GM18508 (cell line): ENCODE measurements at regions not wholly inside any gene's neighbourhood (a gene's known extent, or its start where the extent isn't known, plus 50 kb on each side); places are given as distances from the start of the nearest gene placed in this dataset.

ENCODE experiments used
- ATAC-seq: cut with Tn5 transposase; IDR thresholded peaks from one replicate; pipeline ENCODE4 v1.9.1; 2021; ENCODE audit warnings: moderate number of reproducible peaks; ENCODE audit not compliant: insufficient read depth, unreplicated experiment

DNA sequence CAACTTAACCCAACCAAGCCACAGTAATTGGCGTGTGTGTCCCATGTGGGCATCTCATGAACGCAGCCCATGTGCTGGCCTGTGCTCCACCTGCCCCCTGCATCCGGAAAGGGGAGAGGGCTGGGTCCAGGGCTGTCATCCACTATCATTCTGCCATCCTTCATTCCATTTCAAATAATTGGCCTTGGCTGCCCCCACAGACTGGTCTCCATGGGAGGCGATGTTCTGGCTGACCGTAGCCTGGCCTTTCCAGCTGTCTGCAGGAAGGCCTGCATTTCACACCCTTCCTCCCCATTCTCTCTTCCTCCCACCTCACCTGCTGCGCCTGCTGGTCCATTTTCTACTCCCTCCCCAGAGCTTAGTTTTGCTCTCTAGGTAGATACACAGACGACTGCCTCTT is 442.8 kb downstream of the COG6 start:
- ATAC-seq, result no peak

- no peak for ATAC-seq
Measured at GRCh38 chr13:40101708-40102359, 446.4 kb downstream of the COG6 start.

DNA sequence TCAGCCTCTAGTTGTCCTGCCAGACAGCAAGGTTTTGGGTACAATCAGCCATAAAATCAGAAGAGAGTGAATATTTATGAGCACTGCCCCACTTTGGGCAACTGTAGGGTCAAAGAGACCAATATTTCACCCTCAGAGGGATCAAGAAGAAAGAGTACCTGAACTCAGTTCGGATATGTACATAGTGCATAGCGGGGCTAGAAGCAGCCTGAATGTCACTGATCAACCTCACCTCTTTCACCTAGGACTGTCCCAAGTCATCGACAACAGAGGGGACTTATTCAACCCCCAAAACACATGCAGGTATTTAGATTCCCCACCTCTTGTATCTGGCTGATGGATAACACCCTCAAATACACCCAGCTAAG is 446.9 kb downstream of the COG6 start:
- no peak for ATAC-seq

- ATAC-seq, result no peak
Measured at GRCh38 chr13:40102854-40103253, 447.4 kb downstream of the COG6 start.

- no peak for ATAC-seq
Measured at GRCh38 chr13:40103864-40104263, 448.4 kb downstream of the COG6 start.

- ATAC-seq, result no peak
Measured at GRCh38 chr13:40105231-40105630, 449.8 kb downstream of the COG6 start.

DNA sequence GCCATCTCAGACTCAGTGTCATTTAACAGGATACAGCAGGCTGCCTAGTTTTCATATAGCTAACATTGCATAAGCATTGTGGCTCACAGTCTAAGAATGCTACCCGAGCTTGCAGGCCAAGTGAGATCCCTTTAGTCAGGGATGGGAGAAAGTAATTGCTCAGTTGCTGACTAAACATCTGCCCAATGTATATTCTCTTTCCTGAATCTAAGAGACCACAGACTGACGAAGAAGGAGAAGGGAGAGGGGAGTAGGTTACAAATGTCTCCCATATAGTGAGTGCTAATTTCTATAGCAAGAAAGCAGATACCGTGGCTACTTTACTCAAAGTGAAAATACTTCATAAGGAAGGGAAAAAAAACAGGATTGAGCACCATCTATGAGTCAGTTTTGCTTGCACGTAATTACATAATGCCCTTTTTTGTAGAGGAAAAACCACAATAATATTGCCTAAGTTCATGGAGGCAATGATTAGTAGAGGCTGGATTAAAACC is 453.9 kb downstream of the COG6 start:
- no peak for ATAC-seq

DNA sequence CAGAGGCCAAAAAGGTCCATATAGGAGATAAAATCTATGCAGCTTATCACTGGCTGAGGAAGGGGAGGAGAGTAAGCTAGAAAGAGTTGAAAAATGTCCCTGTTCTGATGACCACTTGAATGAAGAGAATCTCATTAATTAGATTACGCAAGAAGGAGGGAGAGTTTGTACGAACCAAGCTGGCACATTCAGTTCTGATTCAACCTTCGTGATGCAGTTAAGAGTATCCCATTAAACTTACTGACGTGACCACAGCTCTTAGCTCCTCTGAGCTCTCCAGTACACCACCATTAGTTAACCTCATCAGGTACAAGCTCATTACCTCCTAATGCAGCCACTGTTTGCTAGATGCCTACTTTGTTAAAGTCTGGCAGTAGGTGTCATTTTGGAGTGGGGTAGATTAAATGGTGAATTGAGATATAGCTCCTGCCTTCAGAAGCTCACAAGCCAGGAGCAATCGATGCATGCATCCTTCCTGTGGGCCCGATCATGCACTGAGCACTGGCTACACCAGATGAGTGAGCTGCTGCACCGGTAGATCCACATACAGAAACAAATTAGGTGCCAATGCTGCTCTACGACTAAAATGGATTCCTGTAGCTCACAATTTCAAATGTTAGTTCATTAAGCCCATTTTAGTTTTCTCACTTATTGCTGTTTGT is 458.3 kb downstream of the COG6 start:
- no peak for ATAC-seq

GRCh38 chr13:40114305-40114896 is 458.9 kb downstream of the COG6 start:
- no peak for ATAC-seq

DNA sequence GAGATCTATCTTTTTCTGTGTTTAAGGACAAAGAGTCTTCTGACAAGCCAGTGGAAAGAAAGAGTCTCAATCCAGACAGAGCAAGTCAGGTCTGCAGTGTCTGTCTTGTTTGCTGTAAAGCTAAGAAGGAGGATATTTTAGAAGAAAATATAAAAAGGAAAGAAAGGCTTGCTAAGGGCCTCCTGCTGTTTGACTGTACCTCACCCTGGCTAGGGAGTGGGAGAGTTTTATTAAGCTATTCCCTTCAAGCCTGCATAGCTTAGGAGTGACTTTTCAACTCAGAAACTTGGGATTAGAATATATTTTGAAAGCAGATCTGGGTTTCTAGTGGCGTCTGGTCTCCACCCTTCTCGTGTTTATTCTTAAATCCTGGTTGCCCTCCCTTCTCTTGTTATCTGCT is 460.0 kb downstream of the COG6 start:
- ATAC-seq, result no peak

DNA sequence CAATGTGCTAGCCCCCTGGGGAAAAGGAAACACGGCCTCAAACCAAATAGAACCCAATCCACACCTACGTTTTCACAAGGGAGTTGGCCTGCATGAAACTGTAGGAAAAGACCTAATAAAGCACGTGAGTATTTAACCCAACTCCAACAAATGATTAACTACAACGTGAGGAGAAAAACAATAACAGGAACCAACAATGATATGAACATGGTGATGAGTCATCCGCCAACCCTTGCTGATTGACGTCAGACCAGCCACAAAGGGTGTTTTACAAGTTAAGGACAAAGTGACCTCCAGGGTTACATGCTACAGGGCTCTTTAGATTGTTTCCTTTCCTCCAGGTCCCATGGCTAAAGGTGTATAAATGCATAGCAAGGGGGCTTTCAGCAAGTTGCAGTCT is 460.5 kb downstream of the COG6 start:
- peak; percentile 99 for ATAC-seq

GRCh38 chr13:40118337-40118736 is 462.9 kb downstream of the COG6 start:
- no peak for ATAC-seq

GRCh38 chr13:40119852-40120251 is 464.4 kb downstream of the COG6 start:
- no peak for ATAC-seq

DNA sequence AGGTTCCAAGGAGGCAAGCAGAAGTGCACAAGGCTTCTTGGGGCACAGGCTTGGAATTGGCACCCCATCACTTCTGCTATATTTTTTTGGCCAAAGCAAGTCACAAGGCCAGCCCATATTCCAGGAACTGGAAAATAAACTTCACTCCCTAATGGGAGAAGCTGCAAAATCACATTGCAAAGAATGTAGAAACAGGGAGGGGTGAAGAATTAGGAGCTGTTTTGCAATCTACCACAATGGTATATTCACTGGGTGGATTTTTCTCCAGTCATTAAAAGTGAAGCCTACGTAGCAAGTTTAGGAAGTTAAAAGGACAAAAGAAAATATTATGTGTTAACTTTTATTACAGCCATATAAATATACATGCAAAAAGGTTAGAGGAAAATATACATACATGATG is 464.8 kb downstream of the COG6 start:
- no peak for ATAC-seq

- ATAC-seq, result no peak
Measured at GRCh38 chr13:40120781-40121180, 465.3 kb downstream of the COG6 start.

GRCh38 chr13:40121722-40122121 is 466.3 kb downstream of the COG6 start:
- no peak for ATAC-seq

GRCh38 chr13:40123962-40124632 is 468.6 kb downstream of the COG6 start:
- no peak for ATAC-seq

- ATAC-seq, result no peak
Measured at GRCh38 chr13:40124633-40125015, 469.2 kb downstream of the COG6 start.

- ATAC-seq, result no peak
Measured at GRCh38 chr13:40125336-40125735, 469.9 kb downstream of the COG6 start.

DNA sequence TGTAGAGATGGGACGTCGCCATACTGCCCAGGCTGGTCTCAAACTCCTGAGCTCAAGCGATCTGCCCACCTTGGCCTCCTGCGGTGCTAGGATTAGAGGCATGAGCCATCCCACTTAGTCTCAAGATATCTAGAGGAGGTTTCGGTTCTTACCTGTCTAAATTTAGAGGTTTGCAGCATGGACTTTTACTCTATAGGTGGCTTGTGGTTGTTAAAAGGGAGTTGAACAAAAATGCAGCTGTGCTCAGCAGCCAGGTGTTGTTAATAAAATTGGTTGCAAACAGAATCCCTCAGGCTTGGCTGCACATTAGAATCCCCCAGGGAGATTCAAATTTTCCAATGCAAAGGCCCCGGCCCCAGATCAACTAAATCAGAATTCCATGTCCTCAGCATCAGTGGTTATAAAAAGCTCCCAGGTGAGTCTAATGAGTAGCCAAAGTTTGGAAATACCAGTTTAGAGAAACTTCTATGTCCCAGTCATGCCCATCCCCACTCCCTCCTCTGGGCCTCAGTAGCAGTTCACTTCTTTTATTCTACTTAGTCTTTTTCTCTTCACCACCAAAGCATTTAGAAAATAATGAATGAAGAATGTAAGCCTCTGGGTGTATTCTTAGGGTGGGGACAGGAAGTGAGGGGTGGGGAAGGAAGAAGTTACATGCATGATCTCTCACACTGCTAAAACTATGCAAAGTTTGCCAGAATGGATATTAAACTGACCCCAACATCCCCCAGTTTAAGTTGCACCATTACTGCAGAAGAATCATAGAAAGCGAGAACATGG is 471.0 kb downstream of the COG6 start:
- no peak for ATAC-seq

DNA sequence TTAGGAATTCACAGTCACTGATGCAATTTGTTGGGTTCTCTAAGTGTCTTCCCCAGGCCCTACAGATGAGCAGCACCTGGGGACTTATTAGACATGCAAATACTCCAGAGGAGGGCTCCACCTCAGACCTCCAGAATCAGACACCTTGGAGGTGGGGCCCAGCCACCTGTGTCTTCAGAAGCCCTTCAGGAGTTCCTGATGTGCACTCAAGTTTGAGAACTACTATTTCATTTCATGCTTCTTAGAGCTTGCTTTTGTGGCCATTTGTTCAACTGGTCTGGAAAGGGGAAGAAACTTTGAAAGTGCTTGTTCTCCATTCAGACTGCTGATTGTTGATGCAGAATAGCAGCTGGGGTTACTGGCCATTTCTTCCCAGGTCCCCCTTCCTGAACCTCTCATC is 472.0 kb downstream of the COG6 start:
- no peak for ATAC-seq
